Ovary (tissue), 7 donors: ENCODE measurements at regions not wholly inside any gene's neighbourhood (a gene's known extent, or its start where the extent isn't known, plus 50 kb on each side); places are given as distances from the start of the nearest gene placed in this dataset.

Experiments used
- DNase-seq, 5 donors: peaks; one replicate each; pipeline ENCODE4 v3.0.0-alpha.2; 2019 to 2020
- H3K27ac ChIP-seq, 2 donors: fragments of 200-600 bp; one replicate each; pipeline versions ENCODE4 v1.5.1 to v1.8.0; 2019 to 2022
- H3K27me3 ChIP-seq: fragments of 200-600 bp; one replicate; pipeline ENCODE4 v1.8.0; 2022
- H3K36me3 ChIP-seq: fragments of 200-600 bp; sonication (generic); one replicate; pipeline ENCODE4 v1.5.1; 2019
- H3K4me1 ChIP-seq: one replicate; pipeline ENCODE4 v1.8.1; 2013; ENCODE audit warnings: mild to moderate bottlenecking, moderate library complexity; ENCODE audit not compliant: insufficient read depth
- H3K4me3 ChIP-seq: fragments of 200-600 bp; sonication (generic); one replicate; pipeline ENCODE4 v1.5.1; 2017
- H3K9me3 ChIP-seq, 2 donors: fragments of 200-600 bp in 1 of 2; sonication (generic) in 1 of 2; one replicate each; pipeline versions ENCODE4 v1.5.1 to v1.8.1; 2013 to 2019; ENCODE audit warnings: mild to moderate bottlenecking in 1 of 2, moderate library complexity in 1 of 2
- CTCF ChIP-seq, 3 donors: fragments of 450-650 bp in 2 of 3; fragments of 200-600 bp in 1 of 3; IDR thresholded peaks; one replicate each; pipeline versions ENCODE4 v1.5.1 to v1.8.0; 2016 to 2022; ENCODE audit warnings: antibody characterized with exemption in 3 of 3, mild to moderate bottlenecking in 1 of 3
- EP300 ChIP-seq: sonication (generic); formaldehyde crosslinking; IDR thresholded peaks from one replicate; pipeline ENCODE4 v1.6.1; 2017; ENCODE audit warnings: antibody characterized with exemption
- POLR2A ChIP-seq: fragments of 450-650 bp; IDR thresholded peaks from one replicate; pipeline ENCODE4 v1.6.1; 2017; ENCODE audit warnings: antibody characterized with exemption, mild to moderate bottlenecking, moderate library complexity
- WGBS, 3 donors: extraction: QIAGEN DNeasy Blood & Tissue Kit in 1 of 3; methylation state at CpG; one replicate each; pipeline versions ENCODE4 v1.1.5 to v1.1.7; 2013 to 2017; 5-methylcytosine and 5-hydroxymethylcytosine counted together
- intact Hi-C, 4 donors: fragments of 100-400 bp; cut with DNase I; formaldehyde crosslinking; loops; one replicate each; pipeline versions ENCODE4 v1.11.0 to v1.15.1; 2022 to 2023
- donor health status: DM: no; HTN: no; CAD: no; lungs with moderate emphysema.
- donor health status: DM: no; HTN: no; CAD: no.
- donor health status: Bipolar disorder and iron deficiency.
- donor health status: DM: no; HTN: no; CAD: no.
- donor health status: DM: yes; HTN: yes; CAD: no.

- TF ChIP-seq CTCF (IDR thresholded peaks at IDR 0.05) (no peak), POLR2A (no peak), EP300 (no peak)
- H3K4me3 ChIP-seq = no peak overlapping the region
- no peak overlapping the region for H3K27ac ChIP-seq
- H3K4me1 ChIP-seq = no peaks in the 10 kb centered on the region
- intact Hi-C loops = no loop called here
- DNase-seq = no peak
- WGBS, 3 donors = 62 to 67% (median 65%) methylated on average over 2 of the region's 2 CpGs
- no peaks in the 10 kb centered on the region for H3K36me3 ChIP-seq
- H3K27me3 ChIP-seq = no peaks in the 10 kb centered on the region
- H3K9me3 ChIP-seq = no peaks in the 10 kb centered on the region
Observed at GRCh38 chr5:142438573-142438972, 113.8 kb upstream of the SPRY4 start.

- no peak for TF ChIP-seq CTCF (IDR thresholded peaks at IDR 0.05)
- no peak for TF ChIP-seq POLR2A
- no peak for TF ChIP-seq EP300
- H3K27ac ChIP-seq = no peak overlapping the region
- H3K9me3 ChIP-seq = no peaks in the 10 kb centered on the region
- 71 to 75% (median 73%) methylated on average over 4 of the region's 4 CpGs for WGBS, 3 donors
- no peaks in the 10 kb centered on the region for H3K27me3 ChIP-seq
- no peak for DNase-seq
- H3K36me3 ChIP-seq = no peaks in the 10 kb centered on the region
- intact Hi-C loops = no loop called here
- no peak overlapping the region for H3K4me3 ChIP-seq
- no peaks in the 10 kb centered on the region for H3K4me1 ChIP-seq
Observed at GRCh38 chr5:142437563-142437962, 112.7 kb upstream of the SPRY4 start.

- no peak for DNase-seq
- Histone ChIP-seq H3K27ac (no peak overlapping the region), H3K36me3 (no peaks in the 10 kb centered on the region), H3K4me3 (no peak overlapping the region), H3K4me1 (no peaks in the 10 kb centered on the region), H3K9me3 (no peaks in the 10 kb centered on the region), H3K27me3 (no peaks in the 10 kb centered on the region)
- TF ChIP-seq CTCF (IDR thresholded peaks at IDR 0.05) (no peak), POLR2A (no peak), EP300 (no peak)
- 84 to 90% (median 89%) methylated on average over 9 of the region's 9 CpGs for WGBS, 3 donors
- intact Hi-C loops = loop anchor here in 1 of 4 donors (2.0 kb wide), 1 partner anchor 65 kb away; no protein-coding TSS in a partner anchor
Observed at GRCh38 chr5:142435410-142436115, 110.7 kb upstream of the SPRY4 start.

- Histone ChIP-seq H3K9me3 (no peaks in the 10 kb centered on the region), H3K27ac (no peak overlapping the region), H3K4me1 (no peaks in the 10 kb centered on the region), H3K36me3 (no peaks in the 10 kb centered on the region), H3K4me3 (no peak overlapping the region), H3K27me3 (no peaks in the 10 kb centered on the region)
- 85 to 95% (median 94%) methylated on average over 2 of the region's 2 CpGs for WGBS, 3 donors
- DNase-seq = no peak
- TF ChIP-seq CTCF (IDR thresholded peaks at IDR 0.05) = no peak
- intact Hi-C loops = loop anchor here in 1 of 4 donors (2.0 kb wide), 1 partner anchor 63 kb away; no protein-coding TSS in a partner anchor
Observed at GRCh38 chr5:142434322-142434612, 109.4 kb upstream of the SPRY4 start.
